AG20443 (cell line): ENCODE measurements at regions not wholly inside any gene's neighbourhood (a gene's known extent, or its start where the extent isn't known, plus 50 kb on each side); places are given as distances from the start of the nearest gene placed in this dataset.

Source experiments
- DNase-seq: peaks from one replicate; pipeline ENCODE4 v3.0.0; 2012; ENCODE audit warnings: low spot score, mixed read lengths

DNA sequence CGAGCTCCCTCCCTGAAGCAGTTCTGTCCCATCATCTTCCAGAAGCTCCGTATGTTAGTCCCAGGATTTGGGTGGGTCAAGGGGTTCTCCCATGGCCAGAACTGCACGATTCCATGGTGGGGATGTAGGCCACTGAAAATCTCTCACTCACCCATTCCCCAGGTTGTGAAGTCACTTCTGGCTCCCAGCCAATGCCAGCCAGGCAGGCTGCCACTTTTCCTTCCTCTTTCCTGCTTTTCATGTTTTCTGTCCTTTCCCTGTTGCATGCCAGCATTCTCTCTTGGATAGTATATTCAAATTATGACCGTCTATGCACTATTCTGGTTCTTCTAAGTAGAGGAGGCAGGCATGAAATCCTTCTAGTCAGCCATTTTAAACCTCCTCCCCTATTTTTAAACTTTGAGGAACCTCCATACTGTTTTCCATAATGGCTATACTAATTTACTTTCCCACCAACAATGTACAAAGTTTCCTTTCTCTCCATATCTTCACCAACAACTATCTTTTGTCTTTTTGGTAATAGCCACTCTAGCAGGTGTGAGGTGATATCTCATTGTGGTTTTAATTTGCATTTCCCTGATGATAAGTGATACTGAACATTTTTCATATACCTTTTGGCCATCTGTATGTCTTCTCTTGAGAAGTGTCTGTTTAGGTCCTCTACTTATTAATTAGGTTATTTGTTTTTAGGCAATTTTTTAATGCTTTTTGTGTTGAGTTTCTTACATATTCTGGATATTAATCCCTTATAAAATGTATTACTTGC, 182.1 kb upstream of the TET2 start:
- DNase-seq, result no peak

DNA sequence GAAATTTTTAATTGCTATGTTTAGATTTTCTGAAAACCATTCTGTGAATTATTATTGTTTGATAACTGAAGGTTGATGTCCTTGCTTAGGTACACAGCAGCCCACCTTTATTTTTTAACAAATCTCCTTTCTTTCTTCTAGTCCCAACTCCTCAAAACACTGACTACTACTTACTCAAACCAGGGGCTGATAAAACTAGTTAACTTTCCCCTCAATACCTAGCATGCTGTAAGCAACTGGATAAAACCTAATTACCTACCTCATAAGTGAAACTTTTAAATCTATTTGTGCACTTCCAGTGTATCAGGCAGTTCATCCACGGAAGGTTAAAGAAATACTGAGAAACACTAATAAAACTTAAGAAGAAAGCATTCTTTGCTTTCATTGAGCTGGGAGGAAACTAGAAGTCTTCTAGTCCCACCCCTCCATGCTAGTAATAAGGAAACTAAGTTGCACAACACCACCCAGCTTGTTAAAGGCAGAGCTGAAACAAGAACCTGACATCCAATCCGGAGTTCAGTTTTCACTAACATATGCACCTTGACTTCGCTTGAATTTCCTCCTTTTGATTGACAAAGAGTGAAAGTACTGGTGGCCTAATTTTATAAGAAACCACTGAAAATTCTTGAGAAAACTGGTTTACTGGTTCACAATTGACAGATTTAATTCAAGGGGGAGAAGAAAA, 180.2 kb upstream of the TET2 start:
- no peak for DNase-seq

DNA sequence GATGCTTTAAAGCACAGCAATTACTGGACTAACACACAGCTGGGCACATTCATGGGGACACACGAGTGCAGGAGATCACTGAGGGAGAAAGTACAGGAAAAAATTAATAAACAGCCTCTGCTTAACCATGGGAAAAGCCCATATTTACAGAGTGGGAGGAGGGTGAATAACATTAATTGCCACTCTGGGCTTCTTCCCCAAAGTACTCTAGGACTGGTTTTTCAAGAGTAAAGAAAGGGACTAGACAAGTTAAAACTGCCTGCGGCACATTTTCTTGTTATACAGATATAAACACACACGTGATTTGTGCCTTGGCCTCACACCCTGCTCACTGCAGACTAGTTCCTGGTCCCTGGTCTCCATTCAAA, 179.7 kb upstream of the TET2 start:
- DNase-seq, result no peak

DNA sequence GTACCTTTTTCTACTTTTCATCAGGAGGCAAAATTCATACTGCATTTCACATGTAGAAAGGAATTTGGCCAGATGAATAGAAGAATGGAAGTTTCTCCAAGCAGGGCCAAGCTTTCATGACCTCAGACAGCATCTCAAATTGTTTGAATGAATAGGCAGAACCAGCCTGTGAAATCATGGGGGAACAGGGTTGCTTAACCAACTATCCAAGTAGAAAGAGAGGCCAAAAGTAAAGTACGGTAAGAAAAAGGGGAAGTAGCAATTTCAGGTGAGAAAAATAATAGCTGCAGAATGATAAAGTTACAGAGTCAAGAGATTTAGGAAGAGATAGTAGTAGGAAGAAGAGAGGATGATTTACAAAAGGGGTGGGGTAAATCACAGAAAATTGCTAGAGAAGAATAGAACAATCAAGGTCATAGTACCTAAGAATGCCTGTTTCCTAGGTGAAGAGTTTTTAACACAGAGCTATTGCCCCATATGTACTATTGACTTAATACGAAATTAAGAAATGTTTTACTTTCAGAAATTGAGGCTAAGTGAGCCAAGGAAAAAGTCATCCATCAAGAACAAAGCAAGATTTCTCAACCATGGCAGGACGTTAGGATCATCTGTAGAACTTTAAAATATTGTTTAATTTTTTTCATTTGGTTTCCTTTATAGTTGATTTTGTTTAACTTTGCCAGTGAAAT, 177.1 kb upstream of the TET2 start:
- no peak for DNase-seq

DNA sequence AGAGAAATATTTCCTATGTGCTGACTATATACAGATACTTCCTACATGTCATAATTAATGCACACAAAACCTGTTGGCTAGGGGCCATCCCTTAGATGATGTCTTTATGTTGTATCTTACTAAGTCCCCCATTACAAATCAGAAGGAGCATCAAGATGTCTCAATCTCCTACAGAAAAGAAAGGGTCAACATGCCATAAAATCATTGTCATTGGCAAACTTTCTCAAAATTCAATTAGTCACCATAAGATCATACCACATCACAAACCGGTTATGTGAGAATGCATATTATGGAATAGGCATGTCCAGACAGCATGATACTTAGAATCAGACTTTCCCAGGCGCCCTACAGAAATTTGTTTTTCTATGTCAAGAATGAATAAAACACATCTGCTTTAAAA, 175.2 kb upstream of the TET2 start:
- no peak for DNase-seq

DNA sequence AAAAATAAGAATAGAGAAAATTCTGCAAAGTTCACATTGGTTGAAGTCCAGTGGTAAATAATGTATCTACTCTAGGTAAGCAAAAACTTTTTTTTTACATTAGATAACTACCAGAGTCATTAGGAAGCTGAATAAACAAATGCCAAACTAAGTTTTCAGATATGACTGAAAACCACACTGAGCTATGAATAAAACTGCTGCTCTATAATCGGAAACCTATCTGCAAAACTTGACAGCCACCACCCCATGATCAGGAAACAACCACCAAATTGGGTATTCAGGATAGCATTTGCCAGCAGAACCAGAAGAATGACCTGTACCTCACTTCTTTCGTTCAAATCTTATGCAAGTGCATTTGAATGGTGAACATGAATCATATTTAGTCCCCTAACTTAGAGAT, 173.0 kb upstream of the TET2 start:
- DNase-seq, result no peak

DNA sequence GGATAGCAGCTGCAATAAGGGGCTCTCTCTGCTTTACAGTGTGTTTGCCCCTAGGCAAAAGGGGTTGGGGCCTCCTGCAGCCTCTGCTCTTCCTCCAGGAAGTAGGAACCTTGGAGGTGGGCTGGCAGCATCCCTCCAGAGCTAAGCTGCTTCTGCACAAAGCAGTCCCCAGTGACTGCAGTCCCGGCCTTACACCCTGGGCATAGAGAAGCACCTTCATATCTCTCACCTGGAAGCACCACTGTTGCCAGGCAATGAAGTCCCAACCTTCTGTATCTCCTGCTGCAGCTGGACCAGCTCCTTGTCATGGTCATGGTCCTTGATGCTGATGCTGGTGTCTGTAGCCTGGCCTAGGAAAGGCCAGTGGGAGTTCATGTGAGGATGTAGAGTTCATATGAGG, 171.1 kb upstream of the TET2 start:
- DNase-seq, result no peak

DNA sequence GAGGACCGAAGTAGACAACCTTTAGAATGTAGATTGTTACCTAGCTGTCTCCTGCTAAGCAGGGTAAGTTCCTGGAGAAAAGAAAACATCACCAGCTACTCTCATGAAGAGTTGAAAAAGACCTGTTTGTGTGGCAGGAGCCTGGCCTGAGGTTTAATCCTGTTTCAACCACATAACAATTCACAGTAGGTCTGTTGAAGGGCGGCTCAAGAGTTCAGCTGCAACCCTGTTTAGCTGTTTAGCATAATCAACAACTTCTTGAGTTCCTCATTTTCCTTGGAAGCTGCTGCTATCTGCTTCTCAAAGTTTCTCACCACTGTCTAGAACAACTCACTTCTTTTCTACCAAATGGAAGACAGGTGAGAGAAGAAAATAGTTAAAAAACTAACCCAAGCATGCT, 170.4 kb upstream of the TET2 start:
- DNase-seq, result no peak

DNA sequence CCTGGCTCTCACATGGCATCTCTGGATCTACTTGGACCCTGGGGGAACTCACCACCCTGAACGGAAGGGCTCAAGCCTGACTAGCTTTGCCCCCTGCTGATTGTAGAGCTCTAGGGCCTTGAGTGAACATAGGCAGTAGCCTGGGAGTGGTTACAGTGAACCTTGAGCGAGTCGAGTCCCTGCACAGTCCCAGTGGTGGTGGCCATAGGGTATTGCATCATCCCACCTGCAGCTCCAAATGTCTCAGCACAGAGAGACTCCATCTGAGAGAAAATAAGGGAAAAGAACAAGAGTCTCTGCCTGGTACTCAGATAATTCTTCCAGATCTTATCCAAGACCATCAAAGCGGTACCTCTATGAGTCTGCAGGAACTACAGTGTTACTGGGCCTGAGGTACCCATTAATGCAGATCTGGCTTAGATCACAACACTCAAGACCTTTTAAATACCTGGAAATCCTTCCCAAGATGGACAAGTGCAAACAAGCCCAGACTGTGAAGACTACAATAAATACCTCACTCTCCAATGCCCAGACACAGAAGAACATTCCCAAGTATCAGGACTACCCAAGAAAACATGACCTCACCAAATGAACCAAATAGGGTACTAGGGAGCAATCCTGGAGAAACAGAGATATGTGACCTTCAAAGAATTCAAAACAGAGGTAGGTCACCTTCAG, 167.5 kb upstream of the TET2 start:
- DNase-seq, result no peak

DNA sequence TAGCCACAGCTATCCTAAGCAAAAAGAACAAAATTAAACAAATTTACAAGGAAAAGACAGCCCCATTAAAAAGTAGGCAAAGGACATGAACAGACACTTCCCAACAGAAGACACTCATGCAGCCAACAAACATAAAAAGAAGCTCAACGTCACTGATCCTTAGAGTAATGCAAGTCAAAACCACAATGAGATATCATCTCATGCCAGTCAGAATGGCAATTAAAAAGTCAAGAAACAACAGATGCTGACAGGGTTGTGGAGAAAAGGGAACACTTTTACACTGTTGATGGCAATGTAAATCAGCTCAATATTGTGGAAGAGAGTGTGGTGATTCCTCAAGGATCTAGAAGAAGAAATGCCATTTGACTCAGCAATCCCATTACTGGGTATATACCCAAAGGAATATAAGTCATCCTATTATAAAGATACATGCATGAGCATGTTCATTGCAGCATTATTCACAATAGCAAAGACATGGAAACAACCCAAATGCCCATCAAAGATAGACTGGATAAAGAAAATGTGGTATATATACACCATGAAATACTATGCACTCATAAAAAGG, 163.0 kb upstream of the TET2 start:
- no peak for DNase-seq

DNA sequence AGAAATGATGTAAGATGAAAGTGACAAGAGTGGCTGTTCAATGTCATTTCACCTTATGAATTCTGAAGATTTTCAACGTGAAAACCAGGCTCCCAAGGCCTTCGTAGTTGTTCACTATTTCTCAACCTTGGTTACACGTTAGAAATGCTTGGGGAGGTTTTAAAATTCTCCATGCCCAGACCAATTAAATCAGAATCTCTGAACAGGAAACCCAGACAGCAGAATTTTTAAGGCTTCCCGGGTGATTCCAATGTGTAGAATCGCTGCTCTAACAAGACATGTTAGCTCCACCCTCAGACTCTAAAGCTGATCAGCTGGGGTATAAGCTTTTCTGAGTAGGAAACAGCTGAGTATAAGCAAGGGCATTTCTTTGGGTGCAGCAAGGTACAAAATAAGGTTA, 160.4 kb upstream of the TET2 start:
- no peak for DNase-seq

DNA sequence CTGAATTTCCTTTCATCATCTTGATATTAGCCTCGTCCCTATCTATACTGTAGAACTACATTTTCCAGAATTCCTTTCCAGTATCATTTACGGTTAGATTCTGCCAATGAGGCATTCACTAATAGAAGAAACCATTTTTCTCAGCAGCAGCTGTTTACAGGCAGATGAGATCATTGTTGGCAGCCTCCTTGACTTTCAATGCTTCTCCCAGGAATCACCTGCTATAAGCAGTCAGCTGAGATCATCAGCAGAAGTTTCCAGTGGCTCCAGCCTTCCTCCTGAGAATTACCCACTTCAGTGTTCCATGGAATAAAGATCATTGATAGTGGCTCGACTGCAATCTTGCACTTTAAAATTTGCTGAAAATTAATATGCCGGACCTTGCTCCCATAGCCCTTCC, 157.3 kb upstream of the TET2 start:
- DNase-seq, result no peak

DNA sequence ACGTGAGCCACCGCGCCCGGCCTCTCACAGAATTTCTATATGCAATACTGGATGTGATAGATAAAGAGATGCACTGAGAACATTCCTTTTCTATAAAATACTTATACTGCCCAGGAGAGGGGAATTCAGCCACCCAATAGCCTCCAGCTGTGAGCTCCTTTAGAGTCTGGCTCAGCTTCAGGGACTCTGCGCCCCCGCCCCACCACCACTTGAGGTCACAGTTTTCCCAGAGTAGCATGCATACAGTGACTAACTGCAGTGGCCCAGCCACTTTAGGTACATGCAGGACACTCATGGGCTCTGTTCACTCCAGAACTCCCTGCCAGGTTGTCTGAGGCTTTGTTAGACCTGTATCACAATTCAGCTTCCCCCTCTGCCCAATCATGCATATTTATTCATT, 144.4 kb upstream of the TET2 start:
- DNase-seq, result no peak

DNA sequence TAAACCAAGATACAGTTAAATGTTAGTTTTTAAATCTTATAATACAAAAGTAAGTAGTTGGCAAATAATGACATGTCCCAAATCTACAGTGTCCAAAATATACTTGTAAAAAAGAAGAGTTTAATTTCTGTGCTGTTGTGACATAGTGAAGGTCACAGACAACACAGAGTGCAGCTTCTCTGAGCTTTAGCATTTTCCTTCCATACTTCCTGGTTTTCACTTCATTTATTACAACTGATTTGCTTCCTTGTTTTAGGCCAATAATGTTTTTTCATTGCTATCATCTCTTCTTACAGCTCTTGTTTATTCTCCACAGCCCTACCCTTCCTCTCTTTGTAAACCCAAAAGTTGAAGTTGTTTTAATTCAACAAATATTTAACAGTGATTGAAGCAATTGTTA, 132.4 kb upstream of the TET2 start:
- DNase-seq, result no peak

DNA sequence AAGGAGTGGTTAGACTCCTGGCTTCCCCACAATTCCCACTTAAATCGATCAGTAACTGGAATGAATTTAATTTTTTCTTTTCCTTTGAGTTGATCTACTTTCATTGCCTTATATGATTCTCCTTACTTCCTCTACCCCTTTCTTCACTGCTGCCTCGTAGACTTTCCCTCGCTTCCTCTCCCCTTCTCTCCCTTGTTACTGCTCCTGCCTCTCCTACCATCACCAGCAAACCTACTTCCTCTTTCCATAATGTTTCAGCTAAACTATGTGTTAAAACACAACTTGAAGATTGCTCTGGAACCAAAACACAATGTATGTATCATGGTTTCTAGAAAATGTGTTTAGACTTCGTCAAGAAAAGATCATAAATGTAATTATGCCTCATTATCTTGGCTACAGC, 132.0 kb upstream of the TET2 start:
- DNase-seq, result no peak

DNA sequence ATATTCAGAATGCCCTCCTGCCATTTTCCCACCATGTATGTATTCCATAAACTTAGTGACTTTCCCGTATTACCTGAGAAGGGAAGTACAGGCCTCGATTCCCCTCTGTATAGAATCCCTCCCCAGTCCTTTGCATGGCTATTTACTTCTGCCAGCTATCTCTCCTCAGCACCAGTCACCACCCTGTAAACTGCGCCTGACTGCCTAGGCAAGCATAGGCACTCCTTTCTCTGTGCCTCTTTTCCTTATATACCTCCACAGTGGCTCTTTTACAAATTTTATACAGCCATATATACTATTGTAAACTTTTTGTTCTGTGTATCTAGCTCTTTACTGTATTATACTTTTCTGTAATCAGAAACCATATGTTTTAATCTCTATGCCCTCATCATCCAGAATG, 130.9 kb upstream of the TET2 start:
- no peak for DNase-seq

DNA sequence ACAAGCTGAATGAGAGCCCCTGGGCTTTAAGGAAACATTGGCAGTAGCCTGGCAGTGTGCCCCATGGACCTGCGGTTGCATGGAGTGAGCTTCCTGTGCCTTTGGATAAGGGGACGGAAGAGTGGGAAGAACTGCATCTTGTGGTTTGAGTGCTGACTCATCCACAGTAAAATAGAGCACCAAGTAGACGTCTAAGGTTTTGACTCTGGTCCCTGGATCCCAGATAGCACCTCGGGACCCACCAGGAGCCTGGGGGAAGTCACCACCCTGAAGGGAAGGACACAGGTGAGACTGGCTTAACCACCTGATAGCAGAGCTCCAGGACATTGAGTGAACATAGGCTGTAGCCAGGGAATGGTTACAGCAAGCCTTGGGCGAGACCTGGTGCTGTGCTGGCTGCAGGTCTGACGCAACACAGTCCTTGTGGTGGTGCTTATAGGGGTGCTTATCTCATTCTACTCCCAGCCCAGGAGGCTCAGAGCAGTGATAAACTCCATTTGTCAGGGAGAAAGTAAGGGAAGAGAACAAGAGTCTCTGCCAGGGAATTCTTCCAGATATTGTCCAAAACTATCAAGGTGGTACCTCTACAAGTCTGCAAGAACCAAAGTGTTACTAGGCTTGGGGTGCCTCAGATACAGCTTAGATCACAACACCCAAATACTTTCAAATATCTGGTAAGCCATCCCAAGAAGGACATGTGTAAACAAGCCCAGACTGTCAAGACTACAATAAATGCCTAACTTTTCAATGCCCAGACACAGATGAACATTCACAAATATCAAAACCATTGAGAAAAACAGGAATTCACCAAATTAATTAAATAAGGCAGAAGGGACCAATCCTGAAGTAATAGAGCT, 123.6 kb upstream of the TET2 start:
- no peak for DNase-seq

DNA sequence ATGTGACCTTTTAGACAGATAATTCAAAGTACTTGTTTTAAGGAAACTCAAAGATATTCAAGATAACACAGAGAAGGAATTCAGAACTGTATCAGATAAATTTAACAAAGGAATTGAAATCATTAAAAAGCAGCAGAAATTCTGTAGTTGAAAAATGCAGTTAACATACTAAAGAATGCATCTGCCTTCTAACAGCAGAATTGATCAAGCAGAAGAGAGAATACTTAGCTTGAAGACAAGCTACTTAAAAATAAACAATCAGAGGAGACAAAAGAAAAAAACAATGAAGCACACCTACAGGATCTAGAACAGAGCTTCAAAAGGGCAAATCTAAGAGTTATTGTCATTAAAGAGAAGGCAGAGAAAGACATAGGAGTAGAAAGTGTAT, 123.0 kb upstream of the TET2 start:
- no peak for DNase-seq

DNA sequence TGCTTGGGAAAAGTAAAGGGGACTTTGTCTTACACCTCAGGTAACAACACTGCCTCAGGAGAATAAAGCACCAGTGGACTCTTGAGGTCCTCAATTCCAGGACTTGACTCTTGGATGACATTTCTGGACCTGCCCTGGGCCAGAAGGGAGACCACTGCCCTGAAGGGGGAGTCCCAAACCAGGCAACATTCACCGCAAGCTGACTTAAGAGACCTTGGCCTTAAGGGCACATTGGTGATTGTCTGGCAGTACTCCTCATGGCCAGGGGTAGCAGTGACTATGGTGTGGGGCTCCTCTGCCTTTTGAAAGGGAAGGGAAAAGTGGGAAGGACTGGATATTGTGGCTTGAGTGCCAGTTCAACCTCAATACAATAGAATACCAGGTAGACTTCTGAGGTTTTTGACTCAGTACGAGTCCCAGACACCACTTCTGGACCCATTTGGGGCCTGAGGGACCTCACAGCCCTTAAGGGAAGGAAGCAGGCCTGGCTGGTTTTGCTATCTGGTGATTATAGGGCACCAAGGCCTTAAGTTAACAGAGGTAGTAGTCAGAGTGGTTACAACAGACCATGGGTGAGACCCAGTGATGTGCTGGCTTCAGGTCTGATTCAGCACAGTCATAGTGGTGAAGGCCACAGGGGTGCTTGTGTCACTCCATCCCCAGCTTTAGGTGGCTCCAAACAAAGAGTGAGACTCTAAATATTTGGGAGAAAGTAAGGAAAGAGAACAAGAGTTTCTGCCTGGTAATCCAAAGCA, 121.2 kb upstream of the TET2 start:
- DNase-seq, result no peak

DNA sequence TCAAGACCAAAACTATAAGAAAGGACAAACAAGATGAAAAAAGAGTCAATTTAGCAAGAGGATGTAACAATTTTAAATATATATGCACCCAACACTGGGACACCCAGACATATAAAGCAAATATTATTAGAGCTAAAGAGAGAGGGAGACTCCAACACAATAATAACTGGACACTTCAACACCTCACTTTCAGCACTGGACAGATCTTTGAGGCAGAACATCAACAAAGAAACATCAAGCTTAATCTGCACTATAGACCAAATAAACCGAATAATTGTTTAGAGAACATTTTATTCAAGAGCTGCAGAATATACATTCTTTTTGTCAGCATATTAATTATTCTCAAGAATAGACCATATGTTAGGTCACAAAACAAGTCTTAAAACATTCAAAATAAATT, 109.7 kb upstream of the TET2 start:
- no peak for DNase-seq

DNA sequence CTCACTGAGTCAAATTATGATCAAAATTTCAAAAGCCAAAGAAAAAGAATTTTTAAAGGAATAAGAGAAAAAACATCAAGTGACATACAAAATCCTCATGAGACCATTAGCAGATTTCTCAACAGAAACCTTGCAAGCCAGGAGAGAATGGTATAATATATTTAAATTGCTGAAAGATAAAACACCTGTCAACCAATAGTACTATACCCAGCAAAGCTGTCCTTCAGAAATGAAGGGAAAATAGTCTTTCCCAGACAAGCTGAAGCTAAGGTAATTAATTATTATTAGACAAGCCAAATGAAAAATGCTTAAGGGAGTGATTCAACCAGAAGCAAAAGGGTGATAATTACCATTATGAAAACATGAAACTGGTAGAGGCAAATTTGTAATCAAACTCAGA, 104.2 kb upstream of the TET2 start:
- no peak for DNase-seq
